SK-N-SH (cell line): ENCODE measurements at regions not wholly inside any gene's neighbourhood (a gene's known extent, or its start where the extent isn't known, plus 50 kb on each side); places are given as distances from the start of the nearest gene placed in this dataset.

Source experiments
- CTCF ChIP-seq: fragments of 200-600 bp; sonication (generic); IDR thresholded peaks from 2 replicates; pipeline ENCODE4 v1.6.1; 2017; ENCODE audit warnings: antibody characterized with exemption, mild to moderate bottlenecking, moderate library complexity
- EP300 ChIP-seq, 2 experiments: IDR thresholded peaks; 2 replicates each; pipeline versions ENCODE4 v1.4.0 to v1.6.1; 2012; ENCODE audit warnings: borderline replicate concordance in 1 of 2, low read depth in 1 of 2, low read length in 1 of 2
- FOXM1 ChIP-seq: IDR thresholded peaks from 2 replicates; pipeline ENCODE4 v1.4.0; 2012; ENCODE audit warnings: low read depth, mild to moderate bottlenecking
- MEF2A ChIP-seq: IDR thresholded peaks from 2 replicates; pipeline ENCODE4 v1.4.0; 2012; ENCODE audit warnings: low read depth, borderline replicate concordance
- MXI1 ChIP-seq: IDR thresholded peaks from 2 replicates; pipeline ENCODE4 v1.6.1; 2012; ENCODE audit warnings: mild to moderate bottlenecking, low read depth, low read length, improper control_type of control experiment
- NRF1 ChIP-seq: IDR thresholded peaks from 2 replicates; pipeline ENCODE4 v1.6.1; 2012; ENCODE audit warnings: low read depth, mild to moderate bottlenecking, low read length
- POLR2AphosphoS5 ChIP-seq: IDR thresholded peaks from 2 replicates; pipeline ENCODE4 v1.6.1; 2012; ENCODE audit warnings: low read depth, low read length
- SMC3 ChIP-seq: IDR thresholded peaks from 2 replicates; pipeline ENCODE4 v1.6.1; 2012; ENCODE audit warnings: low read depth, low read length, improper control_type of control experiment
- TCF12 ChIP-seq: IDR thresholded peaks from 2 replicates; pipeline ENCODE4 v1.4.0; 2012
- USF2 ChIP-seq: fragments of 150-350 bp; IDR thresholded peaks from 2 replicates; pipeline ENCODE4 v1.6.1; 2017; ENCODE audit warnings: antibody characterized with exemption, low read length, low read depth, borderline replicate concordance
- YY1 ChIP-seq: IDR thresholded peaks from 2 replicates; pipeline ENCODE4 v1.4.0; 2012; ENCODE audit warnings: low read depth, mild to moderate bottlenecking
- TF ChIP-seq, protein P1 (sequence below): IDR thresholded peaks from 2 replicates; pipeline ENCODE4 v1.4.0; 2012; ENCODE audit warnings: low read depth
- TF ChIP-seq, protein P2 (sequence below): IDR thresholded peaks from 2 replicates; pipeline ENCODE4 v1.4.0; 2012; ENCODE audit warnings: low read depth, borderline replicate concordance
- TF ChIP-seq, protein P3 (sequence below): IDR thresholded peaks from 2 replicates; pipeline ENCODE4 v1.6.1; 2012; ENCODE audit warnings: mild to moderate bottlenecking, low read depth, low read length, moderate library complexity

DNA sequence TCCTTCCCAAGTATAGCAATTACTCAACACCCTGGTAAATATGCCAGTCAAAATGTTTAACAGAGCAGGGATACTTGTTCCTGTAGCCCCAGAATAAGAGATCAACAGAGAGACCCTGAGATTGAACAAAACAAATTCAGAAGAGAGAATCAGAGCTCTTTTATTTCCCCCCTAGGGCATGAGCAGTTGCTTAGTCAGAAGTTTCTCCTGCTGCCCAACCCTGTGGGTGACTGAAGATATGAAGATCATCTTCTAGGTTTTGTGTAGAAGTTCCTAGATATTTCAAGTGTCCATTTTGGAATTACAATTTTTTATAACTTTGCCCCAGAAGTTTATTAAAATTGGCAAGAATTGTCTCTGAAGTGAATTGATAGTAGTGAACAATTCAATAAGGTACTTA lies 59.1 kb upstream of the RXFP1 start:
- TF ChIP-seq TCF12 (no peak), NRF1 (no peak), MEF2A (no peak), USF2 (no peak), CTCF (no peak), SMC3 (no peak), YY1 (no peak), POLR2AphosphoS5 (no peak), EP300 (IDR thresholded peaks at IDR 0.05; ENCODE audit: borderline replicate concordance in 1 of 2, low read depth in 1 of 2, low read length in 1 of 2) (no peak), MXI1 (no peak), FOXM1 (no peak)
- TF ChIP-seq, protein P1, sequence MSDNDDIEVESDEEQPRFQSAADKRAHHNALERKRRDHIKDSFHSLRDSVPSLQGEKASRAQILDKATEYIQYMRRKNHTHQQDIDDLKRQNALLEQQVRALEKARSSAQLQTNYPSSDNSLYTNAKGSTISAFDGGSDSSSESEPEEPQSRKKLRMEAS = no peak
- TF ChIP-seq, protein P2, sequence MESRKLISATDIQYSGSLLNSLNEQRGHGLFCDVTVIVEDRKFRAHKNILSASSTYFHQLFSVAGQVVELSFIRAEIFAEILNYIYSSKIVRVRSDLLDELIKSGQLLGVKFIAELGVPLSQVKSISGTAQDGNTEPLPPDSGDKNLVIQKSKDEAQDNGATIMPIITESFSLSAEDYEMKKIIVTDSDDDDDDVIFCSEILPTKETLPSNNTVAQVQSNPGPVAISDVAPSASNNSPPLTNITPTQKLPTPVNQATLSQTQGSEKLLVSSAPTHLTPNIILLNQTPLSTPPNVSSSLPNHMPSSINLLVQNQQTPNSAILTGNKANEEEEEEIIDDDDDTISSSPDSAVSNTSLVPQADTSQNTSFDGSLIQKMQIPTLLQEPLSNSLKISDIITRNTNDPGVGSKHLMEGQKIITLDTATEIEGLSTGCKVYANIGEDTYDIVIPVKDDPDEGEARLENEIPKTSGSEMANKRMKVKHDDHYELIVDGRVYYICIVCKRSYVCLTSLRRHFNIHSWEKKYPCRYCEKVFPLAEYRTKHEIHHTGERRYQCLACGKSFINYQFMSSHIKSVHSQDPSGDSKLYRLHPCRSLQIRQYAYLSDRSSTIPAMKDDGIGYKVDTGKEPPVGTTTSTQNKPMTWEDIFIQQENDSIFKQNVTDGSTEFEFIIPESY = no peak
- TF ChIP-seq, protein P3, sequence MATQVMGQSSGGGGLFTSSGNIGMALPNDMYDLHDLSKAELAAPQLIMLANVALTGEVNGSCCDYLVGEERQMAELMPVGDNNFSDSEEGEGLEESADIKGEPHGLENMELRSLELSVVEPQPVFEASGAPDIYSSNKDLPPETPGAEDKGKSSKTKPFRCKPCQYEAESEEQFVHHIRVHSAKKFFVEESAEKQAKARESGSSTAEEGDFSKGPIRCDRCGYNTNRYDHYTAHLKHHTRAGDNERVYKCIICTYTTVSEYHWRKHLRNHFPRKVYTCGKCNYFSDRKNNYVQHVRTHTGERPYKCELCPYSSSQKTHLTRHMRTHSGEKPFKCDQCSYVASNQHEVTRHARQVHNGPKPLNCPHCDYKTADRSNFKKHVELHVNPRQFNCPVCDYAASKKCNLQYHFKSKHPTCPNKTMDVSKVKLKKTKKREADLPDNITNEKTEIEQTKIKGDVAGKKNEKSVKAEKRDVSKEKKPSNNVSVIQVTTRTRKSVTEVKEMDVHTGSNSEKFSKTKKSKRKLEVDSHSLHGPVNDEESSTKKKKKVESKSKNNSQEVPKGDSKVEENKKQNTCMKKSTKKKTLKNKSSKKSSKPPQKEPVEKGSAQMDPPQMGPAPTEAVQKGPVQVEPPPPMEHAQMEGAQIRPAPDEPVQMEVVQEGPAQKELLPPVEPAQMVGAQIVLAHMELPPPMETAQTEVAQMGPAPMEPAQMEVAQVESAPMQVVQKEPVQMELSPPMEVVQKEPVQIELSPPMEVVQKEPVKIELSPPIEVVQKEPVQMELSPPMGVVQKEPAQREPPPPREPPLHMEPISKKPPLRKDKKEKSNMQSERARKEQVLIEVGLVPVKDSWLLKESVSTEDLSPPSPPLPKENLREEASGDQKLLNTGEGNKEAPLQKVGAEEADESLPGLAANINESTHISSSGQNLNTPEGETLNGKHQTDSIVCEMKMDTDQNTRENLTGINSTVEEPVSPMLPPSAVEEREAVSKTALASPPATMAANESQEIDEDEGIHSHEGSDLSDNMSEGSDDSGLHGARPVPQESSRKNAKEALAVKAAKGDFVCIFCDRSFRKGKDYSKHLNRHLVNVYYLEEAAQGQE = no peak
